T-helper 9 cell (primary cell): ENCODE measurements at regions not wholly inside any gene's neighbourhood (a gene's known extent, or its start where the extent isn't known, plus 50 kb on each side); places are given as distances from the start of the nearest gene placed in this dataset.
"Not testable (repeated sequence)": the region's sequence is repeated elsewhere in the genome, so short reads cannot be mapped to it uniquely, and the experiment has no call there.

Source experiments
- DNase-seq: peaks from one replicate; pipeline ENCODE4 v3.0.0-alpha.2; 2020

DNA sequence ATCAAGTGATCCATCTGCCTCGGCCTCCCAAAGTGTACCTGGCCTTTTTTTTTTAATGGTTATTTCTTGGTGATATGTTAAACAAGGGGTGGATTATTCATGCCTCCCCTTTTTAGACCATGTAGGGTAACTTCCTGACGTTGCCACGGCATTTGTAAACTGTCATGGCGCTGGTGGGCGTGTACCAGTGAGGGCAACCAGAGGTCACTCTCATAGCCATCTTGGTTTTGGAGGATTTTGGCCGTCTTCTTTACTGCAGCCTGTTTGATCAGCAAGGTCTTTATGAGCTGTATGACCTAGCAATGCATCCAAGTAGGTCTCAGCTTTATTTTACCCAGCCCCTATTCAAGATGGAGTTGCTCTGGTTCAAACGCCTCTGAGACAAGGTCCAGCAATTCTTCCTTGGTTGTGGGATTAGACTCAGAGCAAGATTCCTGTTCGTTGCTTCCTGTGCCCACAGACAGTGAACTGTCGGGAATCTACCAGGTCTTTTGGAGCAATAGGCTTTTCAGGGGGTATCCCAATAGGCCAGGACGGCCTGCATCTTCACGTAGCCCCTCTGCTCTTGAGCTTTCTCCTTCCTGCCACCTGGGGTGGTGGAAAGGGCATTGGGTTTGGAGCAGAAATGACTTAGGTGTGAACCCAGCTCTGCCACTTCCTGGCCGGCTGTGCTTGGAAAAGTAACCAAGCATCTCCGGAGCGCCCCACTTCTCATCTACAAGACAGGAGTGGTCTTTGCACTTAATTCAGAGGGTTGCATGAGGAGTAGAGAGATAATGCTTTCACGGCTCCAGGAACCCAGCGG lies 52.9 kb upstream of the SEC14L1 start:
- no peak for DNase-seq

- peak; percentile 71 for DNase-seq
These were observed 52.2 kb upstream of the SEC14L1 start for GRCh38 chr17:77088455-77089123.

DNA sequence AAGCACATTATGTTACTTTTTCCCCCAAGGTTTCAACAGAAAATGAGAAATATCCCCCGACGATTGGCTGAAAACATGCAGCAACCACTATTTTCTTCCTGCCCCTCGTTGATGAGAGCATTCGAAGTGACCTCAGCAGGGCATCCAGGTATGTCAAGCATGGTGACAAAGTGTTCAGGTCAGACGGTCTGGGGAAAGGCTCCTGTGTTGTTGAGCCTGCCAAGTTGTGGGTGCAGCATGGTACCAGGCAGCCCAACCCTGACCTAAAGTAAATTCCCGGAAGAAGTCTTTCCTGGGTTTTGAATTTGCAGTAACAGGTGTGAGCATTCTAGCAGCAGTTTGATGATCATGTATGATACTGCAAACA lies 51.7 kb upstream of the SEC14L1 start:
- no peak for DNase-seq

GRCh38 chr17:77089949-77090348 lies 50.8 kb upstream of the SEC14L1 start:
- DNase-seq = not testable (repeated sequence)

DNA sequence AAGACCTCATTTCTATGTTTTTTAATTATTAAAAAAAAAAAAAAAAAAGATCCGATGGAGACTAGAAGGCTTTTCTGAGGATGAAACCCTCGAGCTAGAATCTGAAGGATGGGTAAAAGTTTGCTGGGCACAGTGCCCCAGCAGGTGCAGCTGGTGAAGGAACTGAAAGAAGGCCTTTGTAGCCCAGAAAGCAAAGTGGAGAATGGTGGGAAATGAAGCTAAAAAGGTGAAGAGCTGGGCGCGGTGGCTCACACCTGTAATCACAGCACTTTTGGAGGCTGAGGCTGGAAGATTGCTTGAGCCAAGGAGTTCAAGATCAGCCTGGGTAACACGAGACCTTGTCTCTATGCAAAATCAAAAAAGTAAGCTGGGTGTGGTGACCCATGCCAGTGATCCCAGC lies 50.3 kb upstream of the SEC14L1 start:
- no peak for DNase-seq
